ENCODE measurements at regions not wholly inside any gene's neighbourhood (a gene's known extent, or its start where the extent isn't known, plus 50 kb on each side); places are given as distances from the start of the nearest gene placed in this dataset.

GRCh38 chr2:160726046-160726445, 232.4 kb upstream of the RBMS1 start:
- TF ChIP-seq CTCF (IDR thresholded peaks at IDR 0.05), result no peak

GRCh38 chr2:160730296-160730995, 236.8 kb upstream of the RBMS1 start:
- TF ChIP-seq CTCF (IDR thresholded peaks at IDR 0.05), result no peak

GRCh38 chr2:160731415-160731814, 237.8 kb upstream of the RBMS1 start:
- TF ChIP-seq CTCF (IDR thresholded peaks at IDR 0.05), result no peak

GRCh38 chr2:160731856-160732255, 238.2 kb upstream of the RBMS1 start:
- no peak for TF ChIP-seq CTCF (IDR thresholded peaks at IDR 0.05)

- TF ChIP-seq CTCF (IDR thresholded peaks at IDR 0.05), result no peak
These were observed 242.1 kb upstream of the RBMS1 start for GRCh38 chr2:160735696-160736095.

GRCh38 chr2:160736148-160737028, 242.8 kb upstream of the RBMS1 start:
- TF ChIP-seq CTCF (IDR thresholded peaks at IDR 0.05), result no peak

- no peak for TF ChIP-seq CTCF (IDR thresholded peaks at IDR 0.05)
These were observed 243.6 kb upstream of the RBMS1 start for GRCh38 chr2:160737247-160737646.

Measured in LNCAP (cell line).